ENCODE measurements at regions not wholly inside any gene's neighbourhood (a gene's known extent, or its start where the extent isn't known, plus 50 kb on each side); places are given as distances from the start of the nearest gene placed in this dataset.
"Not testable (repeated sequence)": the region's sequence is repeated elsewhere in the genome, so short reads cannot be mapped to it uniquely, and the experiment has no call there.

- DNase-seq (ENCODE audit: low spot score): no peak
- no peak for FAIRE-seq
Observed at GRCh38 chr5:174922955-174923354, 198.6 kb downstream of the MSX2 start.

- no peak for FAIRE-seq
Observed at GRCh38 chr5:174920906-174921550, 196.6 kb downstream of the MSX2 start.

GRCh38 chr5:174919351-174919750, 195.0 kb downstream of the MSX2 start:
- FAIRE-seq (no peak), DNase-seq (ENCODE audit: low spot score) (no peak)

More at GRCh38 chr5:174920906-174921550, 196.6 kb downstream of the MSX2 start:
- DNase-seq (ENCODE audit: low spot score): no peak

GRCh38 chr5:174918655-174919054, 194.3 kb downstream of the MSX2 start:
- DNase-seq (ENCODE audit: low spot score) (no peak), FAIRE-seq (no peak)

DNA sequence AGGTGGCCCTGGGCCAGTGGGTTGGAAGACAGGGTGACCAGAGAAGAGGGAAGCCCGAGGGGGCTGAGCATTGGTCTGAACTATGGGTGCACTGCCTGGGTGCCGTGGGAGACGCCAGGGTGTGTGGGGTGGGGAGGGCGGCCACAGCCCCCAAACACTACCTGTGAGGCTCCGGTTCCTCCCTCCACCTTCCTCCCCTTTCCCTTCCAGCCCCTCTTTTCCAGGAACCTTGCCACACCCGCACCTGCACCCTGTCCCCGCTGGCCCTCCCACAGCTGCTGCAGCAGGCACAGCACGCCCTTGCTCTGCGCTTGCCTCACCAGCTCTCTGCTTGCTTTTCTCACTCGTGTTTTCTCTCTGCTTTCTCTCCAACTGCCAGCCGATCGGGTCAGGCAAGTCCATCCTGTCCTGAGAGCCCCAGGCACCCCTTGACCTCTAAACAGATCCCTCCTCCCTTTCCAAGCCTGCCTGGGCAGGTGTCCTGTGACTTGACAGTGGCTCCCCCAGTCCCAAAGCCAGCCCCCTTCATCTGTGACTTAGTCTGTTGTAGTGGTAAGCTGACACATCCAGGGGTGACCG, 193.7 kb downstream of the MSX2 start:
- no peak for DNase-seq (ENCODE audit: low spot score)
- FAIRE-seq: no peak

- FAIRE-seq: not testable (repeated sequence)
Observed at GRCh38 chr5:174917435-174917834, 193.1 kb downstream of the MSX2 start.

DNA sequence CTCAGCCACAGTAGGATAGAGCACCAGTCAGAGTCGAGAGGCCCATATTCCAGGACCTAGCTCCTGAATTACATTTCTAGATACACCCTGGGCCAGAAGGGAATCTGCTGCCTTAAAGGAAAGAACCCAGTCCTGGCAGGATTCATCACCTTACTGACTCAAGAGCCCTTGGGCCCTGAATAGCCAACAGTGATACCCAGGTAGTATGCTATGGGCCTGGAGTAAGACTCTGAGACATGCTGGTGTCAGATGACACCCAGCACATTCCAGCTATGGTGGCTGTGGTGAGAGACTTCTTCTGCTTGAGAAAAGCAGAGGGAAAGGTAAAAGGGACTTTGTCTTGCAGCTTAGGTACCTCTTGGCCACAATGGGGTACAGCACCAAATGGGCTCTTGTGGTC, 192.5 kb downstream of the MSX2 start:
- not testable (repeated sequence) for FAIRE-seq; DNase-seq (ENCODE audit: low spot score)

More at GRCh38 chr5:174917435-174917834, 193.1 kb downstream of the MSX2 start:
- not testable (repeated sequence) for DNase-seq (ENCODE audit: low spot score)

DNA sequence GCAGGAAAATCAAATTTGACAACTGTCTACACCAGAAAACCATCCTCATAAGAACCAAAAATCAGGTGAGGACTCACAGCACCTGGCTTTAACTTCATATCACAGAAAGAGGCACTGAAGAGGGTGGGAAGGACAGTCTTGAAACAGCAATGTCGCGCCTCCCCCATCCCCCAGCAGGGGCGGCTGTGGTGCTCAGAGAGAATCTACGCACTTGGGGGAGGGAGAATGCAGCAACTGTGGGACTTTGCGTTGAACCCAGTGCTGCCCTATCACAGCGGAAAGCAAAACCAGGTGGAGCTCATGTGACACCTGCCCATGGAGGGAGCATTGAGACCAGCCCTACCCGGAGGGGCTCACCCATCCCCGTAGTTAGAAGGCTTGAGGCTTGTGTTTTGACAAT, 191.8 kb downstream of the MSX2 start:
- DNase-seq (ENCODE audit: low spot score) (no peak), FAIRE-seq (no peak)

DNA sequence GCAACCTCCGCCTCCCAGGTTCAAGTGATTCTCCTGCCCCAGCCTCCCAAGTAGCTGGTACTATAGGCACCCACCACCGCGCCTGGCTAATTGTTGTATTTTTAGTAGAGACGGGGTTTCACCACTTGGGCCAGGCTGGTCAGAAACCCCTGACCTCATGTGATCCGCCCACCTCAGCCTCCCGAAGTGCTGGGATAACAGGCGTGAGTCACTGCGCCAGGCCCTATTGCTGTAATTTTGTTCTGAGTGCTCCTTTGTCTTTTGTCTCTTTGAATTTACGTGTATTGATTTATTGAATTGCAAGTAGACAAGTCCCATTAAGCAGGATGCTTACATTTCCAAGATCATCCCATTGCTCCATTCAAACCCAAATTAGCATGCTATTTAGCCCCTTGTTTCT, 186.7 kb downstream of the MSX2 start:
- no peak for DNase-seq (ENCODE audit: low spot score)
- FAIRE-seq: no peak

- FAIRE-seq (no peak), DNase-seq (ENCODE audit: low spot score) (peak; percentile 24)
Observed at GRCh38 chr5:174910245-174910737, 185.9 kb downstream of the MSX2 start.

GRCh38 chr5:174903172-174903732, 178.9 kb downstream of the MSX2 start:
- FAIRE-seq (no peak), DNase-seq (ENCODE audit: low spot score) (no peak)

- no peak for FAIRE-seq
- DNase-seq (ENCODE audit: low spot score): no peak
Observed at GRCh38 chr5:174901336-174901735, 177.0 kb downstream of the MSX2 start.

DNA sequence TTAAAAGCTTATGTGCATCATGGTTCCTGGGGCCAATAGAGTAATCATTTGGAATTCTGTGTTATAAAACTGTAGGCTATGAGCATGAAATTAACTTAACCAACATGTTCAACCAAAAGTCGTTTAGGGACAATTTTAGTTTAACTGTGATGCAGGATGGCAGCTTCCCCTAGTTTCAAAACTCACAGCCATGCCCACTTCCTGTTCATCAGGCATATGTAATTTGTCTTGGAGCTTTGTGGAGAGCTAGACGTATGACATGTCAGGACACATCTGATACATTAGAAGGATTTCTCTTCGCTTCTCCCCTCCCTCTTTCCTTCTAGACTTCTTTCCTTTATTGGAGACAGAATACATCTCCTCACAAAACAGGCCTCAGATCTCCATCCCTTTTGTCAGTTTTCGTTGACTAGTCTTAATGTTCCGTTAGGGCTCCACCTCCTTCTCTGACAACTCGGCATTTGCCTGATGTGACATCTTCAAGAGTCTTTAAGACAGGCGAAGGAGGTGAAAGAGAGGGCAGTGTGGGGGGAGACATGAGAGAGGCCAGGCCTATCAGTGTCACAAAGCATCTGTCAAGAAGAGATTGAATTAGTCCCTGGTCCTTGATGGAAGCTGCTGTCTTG, 176.0 kb downstream of the MSX2 start:
- FAIRE-seq: no peak

GRCh38 chr5:174897281-174897950, 173.0 kb downstream of the MSX2 start:
- DNase-seq (ENCODE audit: low spot score): no peak
- no peak for FAIRE-seq

More for the DNA sequence above, 176.0 kb downstream of the MSX2 start:
- DNase-seq (ENCODE audit: low spot score): no peak

DNA sequence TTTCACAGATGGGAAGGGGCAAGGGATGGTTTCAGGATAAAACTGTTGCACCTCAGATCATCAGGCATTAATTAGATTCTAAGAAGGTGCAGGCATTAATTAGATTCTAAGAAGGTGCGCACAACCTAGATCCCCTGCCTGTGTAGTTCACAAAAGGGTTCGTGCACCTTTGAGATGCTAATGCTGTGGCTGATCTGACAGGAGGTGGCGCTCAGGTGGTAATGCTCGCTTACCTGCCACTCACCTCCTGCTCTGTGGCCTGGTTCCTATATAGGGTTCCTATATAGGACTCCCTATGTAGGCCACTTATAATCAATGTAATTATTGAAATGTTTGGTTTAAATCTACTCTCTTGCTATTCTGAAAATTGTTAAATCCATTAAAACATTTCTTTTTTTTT, 171.0 kb downstream of the MSX2 start:
- no peak for FAIRE-seq
- DNase-seq (ENCODE audit: low spot score): no peak

GRCh38 chr5:174892742-174893141, 168.4 kb downstream of the MSX2 start:
- no peak for FAIRE-seq

DNA sequence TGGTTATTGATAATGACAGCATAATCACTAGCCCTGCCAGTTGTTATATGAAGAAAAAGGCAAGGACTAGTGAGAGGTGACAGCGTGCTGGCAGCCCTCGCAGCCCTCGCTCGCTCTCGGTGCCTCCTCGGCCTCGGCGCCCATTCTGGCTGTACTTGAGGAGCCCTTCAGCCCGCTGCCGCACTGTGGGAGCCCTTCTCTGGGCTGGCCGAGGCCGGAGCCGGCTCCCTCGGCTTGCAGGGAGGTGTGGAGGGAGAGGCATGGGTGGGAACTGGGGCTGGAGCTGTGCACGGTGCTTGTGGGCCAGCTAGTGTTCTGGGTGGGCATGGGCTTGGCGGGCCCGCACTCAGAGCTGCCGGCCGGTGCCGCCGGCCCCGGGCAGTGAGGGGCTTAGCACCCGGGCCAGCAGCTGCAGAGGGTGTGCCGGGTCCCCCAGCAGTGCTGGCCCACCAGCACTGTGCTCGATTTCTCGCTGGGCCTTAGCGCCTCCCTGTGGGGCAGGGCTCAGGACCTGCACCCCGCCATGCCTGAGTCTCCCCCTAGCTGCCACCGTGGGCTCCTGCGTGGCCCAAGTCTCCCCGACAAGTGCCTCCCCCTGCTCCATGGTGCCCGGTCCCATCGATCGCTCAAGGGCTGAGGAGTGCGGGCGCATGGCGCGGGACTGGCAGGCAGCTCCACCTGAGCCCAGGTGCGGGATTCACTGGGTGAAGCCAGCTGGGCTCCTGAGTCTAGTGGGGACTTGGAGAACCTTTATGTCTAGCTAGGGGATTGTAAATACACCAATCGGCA, 156.2 kb downstream of the MSX2 start:
- DNase-seq (ENCODE audit: low spot score); FAIRE-seq: not testable (repeated sequence)

More at GRCh38 chr5:174892742-174893141, 168.4 kb downstream of the MSX2 start:
- no peak for DNase-seq (ENCODE audit: low spot score)

GRCh38 chr5:174877987-174878386, 153.6 kb downstream of the MSX2 start:
- FAIRE-seq (no peak), DNase-seq (ENCODE audit: low spot score) (no peak)

- DNase-seq (ENCODE audit: low spot score) (no peak), FAIRE-seq (no peak)
Observed at GRCh38 chr5:174872271-174872670, 147.9 kb downstream of the MSX2 start.

DNA sequence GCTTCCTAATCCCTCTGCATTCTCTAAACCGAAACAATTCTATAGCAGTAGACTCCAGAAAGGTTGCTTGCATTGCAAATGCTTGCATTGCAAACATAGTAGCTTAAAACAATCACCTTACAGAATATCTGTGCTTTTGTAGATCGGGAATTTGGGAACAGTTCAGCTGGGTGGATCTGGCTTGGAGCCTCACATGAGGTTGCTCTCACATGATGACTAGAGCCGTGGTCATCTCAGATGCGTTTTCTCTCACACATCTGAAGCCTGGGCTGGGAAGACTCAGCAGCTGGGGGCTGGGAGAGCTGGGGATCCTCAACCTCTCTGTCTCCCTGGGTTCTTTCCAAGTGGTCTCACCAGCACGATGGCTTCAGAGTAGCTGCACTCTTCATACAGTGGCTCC, 127.8 kb downstream of the MSX2 start:
- FAIRE-seq (no peak), DNase-seq (ENCODE audit: low spot score) (no peak)
